ENCODE measurements at regions not wholly inside any gene's neighbourhood (a gene's known extent, or its start where the extent isn't known, plus 50 kb on each side); places are given as distances from the start of the nearest gene placed in this dataset.

GRCh38 chr6:95244751-95245150 lies 332.6 kb upstream of the MANEA start:
- Histone ChIP-seq H3K4me1 (ENCODE audit: control insufficient read depth in 1 of 2, insufficient read depth in 2 of 2, low read length in 2 of 2) (no peaks in the 10 kb centered on the region), H3K9me3 (ENCODE audit: insufficient read depth, low read depth, low read length) (no peaks in the 10 kb centered on the region), H3K4me2 (ENCODE audit: low read length) (no peak overlapping the region), H3K23ac (ENCODE audit: low read length) (no peak overlapping the region), H4K12ac (ENCODE audit: low read depth, low read length) (no peak overlapping the region), H2AK5ac (ENCODE audit: low read length) (no peak overlapping the region), H3K27ac (ENCODE audit: low read depth, low read length) (no peak overlapping the region), H2AFZ (ENCODE audit: insufficient read depth, low read length, poor library complexity) (no peak overlapping the region), H4K91ac (ENCODE audit: low read depth, low read length) (no peak overlapping the region), H3K14ac (ENCODE audit: low read length) (no peak overlapping the region), H3K79me1 (ENCODE audit: low read length) (no peaks in the 10 kb centered on the region), H3K18ac (ENCODE audit: low read length) (no peak overlapping the region), H4K8ac (ENCODE audit: low read depth, low read length) (no peak overlapping the region), H3K36me3 (ENCODE audit: control insufficient read depth in 1 of 2, insufficient read depth in 2 of 2, low read length in 2 of 2) (no peaks in the 10 kb centered on the region), H3K9ac (ENCODE audit: low read length) (no peak overlapping the region), H3K27me3 (ENCODE audit: insufficient read depth, low read length) (no peaks in the 10 kb centered on the region), H3K4ac (ENCODE audit: low read depth, low read length) (no peak overlapping the region), H2BK120ac (ENCODE audit: insufficient read depth, low read length, poor library complexity) (no peak overlapping the region), H3K79me2 (ENCODE audit: control insufficient read depth, insufficient read depth, low read length, poor library complexity) (no peaks in the 10 kb centered on the region), H2BK5ac (ENCODE audit: low read depth, low read length, poor library complexity) (no peak overlapping the region), H3K4me3 (ENCODE audit: low read depth, low read length) (no peak overlapping the region), H2BK12ac (ENCODE audit: low read length) (no peak overlapping the region)
- no peak for DNase-seq
- WGBS (ENCODE audit: extremely low coverage, insufficient coverage, insufficient read length): no CpG with 5 or more reads among the region's 2 CpGs

GRCh38 chr6:95248499-95248898 lies 328.8 kb upstream of the MANEA start:
- WGBS (ENCODE audit: extremely low coverage, insufficient coverage, insufficient read length): no CpG with 5 or more reads among the region's 4 CpGs

GRCh38 chr6:95249175-95249574 lies 328.2 kb upstream of the MANEA start:
- no peak for DNase-seq
- Histone ChIP-seq H4K91ac (ENCODE audit: low read depth, low read length) (no peak overlapping the region), H3K36me3 (ENCODE audit: control insufficient read depth in 1 of 2, insufficient read depth in 2 of 2, low read length in 2 of 2) (no peaks in the 10 kb centered on the region), H3K4ac (ENCODE audit: low read depth, low read length) (no peak overlapping the region), H3K4me2 (ENCODE audit: low read length) (no peak overlapping the region), H3K27ac (ENCODE audit: low read depth, low read length) (no peak overlapping the region), H3K4me1 (ENCODE audit: control insufficient read depth in 1 of 2, insufficient read depth in 2 of 2, low read length in 2 of 2) (no peaks in the 10 kb centered on the region), H3K9me3 (ENCODE audit: insufficient read depth, low read depth, low read length) (no peaks in the 10 kb centered on the region), H2BK12ac (ENCODE audit: low read length) (no peak overlapping the region), H3K18ac (ENCODE audit: low read length) (no peak overlapping the region), H3K79me2 (ENCODE audit: control insufficient read depth, insufficient read depth, low read length, poor library complexity) (no peaks in the 10 kb centered on the region), H3K9ac (ENCODE audit: low read length) (no peak overlapping the region), H4K8ac (ENCODE audit: low read depth, low read length) (no peak overlapping the region), H3K27me3 (ENCODE audit: insufficient read depth, low read length) (no peaks in the 10 kb centered on the region), H3K23ac (ENCODE audit: low read length) (no peak overlapping the region), H2BK5ac (ENCODE audit: low read depth, low read length, poor library complexity) (no peak overlapping the region), H3K4me3 (ENCODE audit: low read depth, low read length) (no peak overlapping the region), H2AK5ac (ENCODE audit: low read length) (no peak overlapping the region), H4K12ac (ENCODE audit: low read depth, low read length) (no peak overlapping the region), H3K79me1 (ENCODE audit: low read length) (no peaks in the 10 kb centered on the region), H3K14ac (ENCODE audit: low read length) (no peak overlapping the region), H2AFZ (ENCODE audit: insufficient read depth, low read length, poor library complexity) (no peak overlapping the region), H2BK120ac (ENCODE audit: insufficient read depth, low read length, poor library complexity) (no peak overlapping the region)

More at GRCh38 chr6:95248499-95248898, 328.8 kb upstream of the MANEA start:
- H3K79me2 ChIP-seq (ENCODE audit: control insufficient read depth, insufficient read depth, low read length, poor library complexity): no peaks in the 10 kb centered on the region
- no peaks in the 10 kb centered on the region for H3K9me3 ChIP-seq (ENCODE audit: insufficient read depth, low read depth, low read length)
- H4K91ac ChIP-seq (ENCODE audit: low read depth, low read length): no peak overlapping the region
- H2AFZ ChIP-seq (ENCODE audit: insufficient read depth, low read length, poor library complexity): no peak overlapping the region
- no peaks in the 10 kb centered on the region for H3K36me3 ChIP-seq (ENCODE audit: control insufficient read depth in 1 of 2, insufficient read depth in 2 of 2, low read length in 2 of 2)
- no peaks in the 10 kb centered on the region for H3K79me1 ChIP-seq (ENCODE audit: low read length)
- H3K18ac ChIP-seq (ENCODE audit: low read length): no peak overlapping the region
- H3K9ac ChIP-seq (ENCODE audit: low read length): no peak overlapping the region
- no peak overlapping the region for H2BK5ac ChIP-seq (ENCODE audit: low read depth, low read length, poor library complexity)
- no peak overlapping the region for H3K27ac ChIP-seq (ENCODE audit: low read depth, low read length)
- no peak overlapping the region for H2BK120ac ChIP-seq (ENCODE audit: insufficient read depth, low read length, poor library complexity)
- no peaks in the 10 kb centered on the region for H3K27me3 ChIP-seq (ENCODE audit: insufficient read depth, low read length)
- no peak overlapping the region for H2BK12ac ChIP-seq (ENCODE audit: low read length)
- H3K4me3 ChIP-seq (ENCODE audit: low read depth, low read length): no peak overlapping the region
- no peak overlapping the region for H3K23ac ChIP-seq (ENCODE audit: low read length)
- no peaks in the 10 kb centered on the region for H3K4me1 ChIP-seq (ENCODE audit: control insufficient read depth in 1 of 2, insufficient read depth in 2 of 2, low read length in 2 of 2)
- H3K14ac ChIP-seq (ENCODE audit: low read length): no peak overlapping the region
- no peak overlapping the region for H4K8ac ChIP-seq (ENCODE audit: low read depth, low read length)
- no peak overlapping the region for H3K4ac ChIP-seq (ENCODE audit: low read depth, low read length)
- H3K4me2 ChIP-seq (ENCODE audit: low read length): no peak overlapping the region
- no peak for DNase-seq
- no peak overlapping the region for H2AK5ac ChIP-seq (ENCODE audit: low read length)
- no peak overlapping the region for H4K12ac ChIP-seq (ENCODE audit: low read depth, low read length)

- no peak overlapping the region for H3K4me3 ChIP-seq (ENCODE audit: low read depth, low read length)
- H4K12ac ChIP-seq (ENCODE audit: low read depth, low read length): no peak overlapping the region
Measured at GRCh38 chr6:95249661-95250060, 327.7 kb upstream of the MANEA start.

More at GRCh38 chr6:95249661-95250060, 327.7 kb upstream of the MANEA start:
- Histone ChIP-seq H3K27me3 (ENCODE audit: insufficient read depth, low read length) (no peaks in the 10 kb centered on the region), H4K91ac (ENCODE audit: low read depth, low read length) (no peak overlapping the region), H3K14ac (ENCODE audit: low read length) (no peak overlapping the region), H3K36me3 (ENCODE audit: control insufficient read depth in 1 of 2, insufficient read depth in 2 of 2, low read length in 2 of 2) (no peaks in the 10 kb centered on the region), H2AFZ (ENCODE audit: insufficient read depth, low read length, poor library complexity) (no peak overlapping the region), H3K79me1 (ENCODE audit: low read length) (no peaks in the 10 kb centered on the region), H3K4me2 (ENCODE audit: low read length) (no peak overlapping the region), H4K8ac (ENCODE audit: low read depth, low read length) (no peak overlapping the region), H3K27ac (ENCODE audit: low read depth, low read length) (no peak overlapping the region), H3K4me1 (ENCODE audit: control insufficient read depth in 1 of 2, insufficient read depth in 2 of 2, low read length in 2 of 2) (no peaks in the 10 kb centered on the region), H3K18ac (ENCODE audit: low read length) (no peak overlapping the region), H2BK12ac (ENCODE audit: low read length) (no peak overlapping the region), H2BK5ac (ENCODE audit: low read depth, low read length, poor library complexity) (no peak overlapping the region), H3K9me3 (ENCODE audit: insufficient read depth, low read depth, low read length) (no peaks in the 10 kb centered on the region), H3K4ac (ENCODE audit: low read depth, low read length) (no peak overlapping the region), H2AK5ac (ENCODE audit: low read length) (no peak overlapping the region), H3K23ac (ENCODE audit: low read length) (no peak overlapping the region), H3K9ac (ENCODE audit: low read length) (no peak overlapping the region), H2BK120ac (ENCODE audit: insufficient read depth, low read length, poor library complexity) (no peak overlapping the region), H3K79me2 (ENCODE audit: control insufficient read depth, insufficient read depth, low read length, poor library complexity) (no peaks in the 10 kb centered on the region)
- WGBS (ENCODE audit: extremely low coverage, insufficient coverage, insufficient read length): no CpG with 5 or more reads among the region's 2 CpGs
- DNase-seq: no peak

All from trophoblast cell (in vitro differentiated cells and primary cell).